Effector memory CD4-positive, alpha-beta T cell (primary cell): ENCODE measurements at regions not wholly inside any gene's neighbourhood (a gene's known extent, or its start where the extent isn't known, plus 50 kb on each side); places are given as distances from the start of the nearest gene placed in this dataset.
"Not testable (repeated sequence)": the region's sequence is repeated elsewhere in the genome, so short reads cannot be mapped to it uniquely, and the experiment has no call there.

Source experiments
- DNase-seq, 3 donors: peaks; one replicate each; pipeline ENCODE4 v3.0.0-alpha.2; 2020
- H3K27ac ChIP-seq: 2 replicates; pipeline ENCODE4 v1.7.0; 2013; ENCODE audit warnings: mild to moderate bottlenecking, low read length, moderate library complexity; ENCODE audit not compliant: insufficient read depth, poor library complexity, severe bottlenecking
- H3K27me3 ChIP-seq: replicated peaks from 2 replicates; pipeline ENCODE4 v1.7.0; 2013; ENCODE audit warnings: mild to moderate bottlenecking, low read length; ENCODE audit not compliant: insufficient read depth, control insufficient read depth, poor library complexity, severe bottlenecking
- H3K36me3 ChIP-seq: 2 replicates; pipeline ENCODE4 v1.7.0; 2013; ENCODE audit warnings: mild to moderate bottlenecking, low read length, moderate library complexity; ENCODE audit not compliant: control insufficient read depth, insufficient read depth
- H3K4me1 ChIP-seq: 2 replicates; pipeline ENCODE4 v1.7.0; 2013; ENCODE audit warnings: low read length, mild to moderate bottlenecking; ENCODE audit not compliant: control insufficient read depth, insufficient read depth, poor library complexity, severe bottlenecking
- H3K4me3 ChIP-seq: 2 replicates; pipeline ENCODE4 v1.7.0; 2013; ENCODE audit warnings: low read length, low read depth, mild to moderate bottlenecking; ENCODE audit not compliant: insufficient read depth, poor library complexity, severe bottlenecking
- H3K9me3 ChIP-seq: 2 replicates; pipeline ENCODE4 v1.7.0; 2013; ENCODE audit warnings: mild to moderate bottlenecking, low read length, moderate library complexity; ENCODE audit not compliant: control insufficient read depth

GRCh38 chr15:57890351-57890750, 175.2 kb downstream of the ALDH1A2 start:
- H3K27me3 ChIP-seq, result no peaks in the 10 kb centered on the region
- no peaks in the 10 kb centered on the region for H3K4me1 ChIP-seq
- no peak overlapping the region for H3K27ac ChIP-seq
- H3K4me3 ChIP-seq, result no peak overlapping the region
- no peak for DNase-seq
- no peaks in the 10 kb centered on the region for H3K9me3 ChIP-seq
- H3K36me3 ChIP-seq, result no peaks in the 10 kb centered on the region

GRCh38 chr15:57890878-57891277, 174.6 kb downstream of the ALDH1A2 start:
- no peak overlapping the region for H3K4me3 ChIP-seq
- DNase-seq, result no peak
- no peaks in the 10 kb centered on the region for H3K9me3 ChIP-seq

GRCh38 chr15:57892181-57892580, 173.3 kb downstream of the ALDH1A2 start:
- H3K27ac ChIP-seq, result no peak overlapping the region

More at GRCh38 chr15:57890878-57891277, 174.6 kb downstream of the ALDH1A2 start:
- Histone ChIP-seq H3K27ac (no peak overlapping the region), H3K4me1 (no peaks in the 10 kb centered on the region), H3K36me3 (no peaks in the 10 kb centered on the region), H3K27me3 (no peaks in the 10 kb centered on the region)

GRCh38 chr15:57893040-57893439, 172.5 kb downstream of the ALDH1A2 start:
- H3K27ac ChIP-seq, result no peak overlapping the region
- no peaks in the 10 kb centered on the region for H3K4me1 ChIP-seq
- H3K36me3 ChIP-seq, result no peaks in the 10 kb centered on the region
- H3K27me3 ChIP-seq, result no peaks in the 10 kb centered on the region
- no peak for DNase-seq
- no peak overlapping the region for H3K4me3 ChIP-seq
- no peaks in the 10 kb centered on the region for H3K9me3 ChIP-seq

More at GRCh38 chr15:57892181-57892580, 173.3 kb downstream of the ALDH1A2 start:
- DNase-seq, result no peak
- H3K4me3 ChIP-seq, result no peak overlapping the region
- no peaks in the 10 kb centered on the region for H3K9me3 ChIP-seq
- no peaks in the 10 kb centered on the region for H3K36me3 ChIP-seq
- no peaks in the 10 kb centered on the region for H3K27me3 ChIP-seq
- H3K4me1 ChIP-seq, result no peaks in the 10 kb centered on the region

- Histone ChIP-seq H3K4me3 (no peak overlapping the region), H3K27me3 (no peaks in the 10 kb centered on the region), H3K27ac (no peak overlapping the region), H3K9me3 (no peaks in the 10 kb centered on the region), H3K4me1 (no peaks in the 10 kb centered on the region), H3K36me3 (no peaks in the 10 kb centered on the region)
- DNase-seq, result no peak
Observed at GRCh38 chr15:57895291-57895690, 170.2 kb downstream of the ALDH1A2 start.

GRCh38 chr15:57896114-57896513, 169.4 kb downstream of the ALDH1A2 start:
- no peak overlapping the region for H3K27ac ChIP-seq
- no peak for DNase-seq
- no peaks in the 10 kb centered on the region for H3K36me3 ChIP-seq
- H3K27me3 ChIP-seq, result no peaks in the 10 kb centered on the region
- H3K4me1 ChIP-seq, result no peaks in the 10 kb centered on the region
- H3K4me3 ChIP-seq, result no peak overlapping the region
- H3K9me3 ChIP-seq, result no peaks in the 10 kb centered on the region

- not testable (repeated sequence) for H3K27me3 ChIP-seq, H3K36me3 ChIP-seq, H3K9me3 ChIP-seq, H3K4me3 ChIP-seq, DNase-seq, H3K27ac ChIP-seq, H3K4me1 ChIP-seq
Observed at GRCh38 chr15:57896899-57897298, 168.6 kb downstream of the ALDH1A2 start.

GRCh38 chr15:57897870-57898269, 167.6 kb downstream of the ALDH1A2 start:
- no peaks in the 10 kb centered on the region for H3K36me3 ChIP-seq
- no peaks in the 10 kb centered on the region for H3K27me3 ChIP-seq
- no peak overlapping the region for H3K4me3 ChIP-seq
- no peak for DNase-seq
- H3K4me1 ChIP-seq, result no peaks in the 10 kb centered on the region
- no peaks in the 10 kb centered on the region for H3K9me3 ChIP-seq
- H3K27ac ChIP-seq, result no peak overlapping the region

GRCh38 chr15:57902155-57902554, 163.4 kb downstream of the ALDH1A2 start:
- no peaks in the 10 kb centered on the region for H3K36me3 ChIP-seq
- no peaks in the 10 kb centered on the region for H3K4me1 ChIP-seq
- H3K27ac ChIP-seq, result no peak overlapping the region
- H3K27me3 ChIP-seq, result peaks cover 3% of the 10 kb centered on the region
- DNase-seq, result no peak
- no peaks in the 10 kb centered on the region for H3K9me3 ChIP-seq
- no peak overlapping the region for H3K4me3 ChIP-seq
